ENCODE measurements at regions not wholly inside any gene's neighbourhood (a gene's known extent, or its start where the extent isn't known, plus 50 kb on each side); places are given as distances from the start of the nearest gene placed in this dataset.
"Not testable (repeated sequence)": the region's sequence is repeated elsewhere in the genome, so short reads cannot be mapped to it uniquely, and the experiment has no call there.

GRCh38 chr1:193929374-193930033 lies 743.1 kb upstream of the B3GALT2 start:
- DNase-seq = no peak

- no peak for DNase-seq
These were observed 741.1 kb upstream of the B3GALT2 start for GRCh38 chr1:193927550-193927949.

GRCh38 chr1:193926956-193927355 lies 740.5 kb upstream of the B3GALT2 start:
- no peak for DNase-seq

- no peak for DNase-seq
These were observed 733.4 kb upstream of the B3GALT2 start for GRCh38 chr1:193919827-193920226.

GRCh38 chr1:193916452-193916851 lies 730.0 kb upstream of the B3GALT2 start:
- no peak for DNase-seq

DNA sequence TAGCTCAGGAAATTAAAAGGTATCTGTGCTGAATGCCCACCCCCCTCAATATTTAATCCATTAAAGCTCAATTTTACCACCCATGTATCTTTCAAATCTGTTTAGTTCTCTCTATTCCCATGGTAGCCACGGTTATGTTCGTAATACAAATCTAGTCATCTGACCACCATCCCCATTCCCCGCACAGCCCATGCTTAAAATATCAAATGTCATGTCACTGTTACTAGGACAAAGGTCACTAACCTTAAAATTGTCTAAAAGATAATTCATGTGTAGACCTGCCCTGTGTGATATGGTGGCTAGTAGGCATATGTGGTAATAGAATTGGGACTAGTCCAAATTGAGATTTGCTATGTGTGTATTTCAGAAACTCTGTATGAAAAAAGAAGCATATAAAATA lies 728.5 kb upstream of the B3GALT2 start:
- DNase-seq = no peak

DNA sequence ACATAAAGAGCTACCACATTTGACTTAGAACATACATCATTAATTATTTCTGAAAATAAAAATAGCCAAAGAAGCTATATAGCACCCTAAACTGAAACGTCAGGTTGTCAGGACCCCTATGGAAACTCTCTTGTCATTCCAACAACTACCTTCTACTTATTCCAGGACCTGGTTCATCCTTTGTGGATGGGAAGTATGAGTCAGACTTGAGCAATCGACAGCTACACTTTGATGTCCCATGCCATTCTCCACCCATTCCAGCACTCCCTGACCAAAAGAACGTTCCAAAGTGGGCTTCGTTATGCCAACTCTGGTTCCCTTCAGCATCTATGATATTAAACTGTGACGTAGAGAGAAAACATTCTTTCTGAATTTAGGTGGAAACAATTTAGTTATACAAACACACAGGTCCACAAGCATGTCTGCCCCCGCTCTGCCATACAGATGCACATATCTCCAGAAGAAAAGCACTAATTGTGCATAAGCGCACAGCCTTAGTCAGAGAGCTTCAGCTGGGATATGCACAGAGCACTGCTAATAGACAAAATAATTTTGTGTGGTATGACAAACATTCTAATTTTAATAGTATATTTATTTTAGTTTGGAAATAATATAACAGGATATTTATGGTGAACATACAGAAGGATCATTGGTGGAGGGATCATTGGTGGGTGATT lies 723.1 kb upstream of the B3GALT2 start:
- DNase-seq = no peak

DNA sequence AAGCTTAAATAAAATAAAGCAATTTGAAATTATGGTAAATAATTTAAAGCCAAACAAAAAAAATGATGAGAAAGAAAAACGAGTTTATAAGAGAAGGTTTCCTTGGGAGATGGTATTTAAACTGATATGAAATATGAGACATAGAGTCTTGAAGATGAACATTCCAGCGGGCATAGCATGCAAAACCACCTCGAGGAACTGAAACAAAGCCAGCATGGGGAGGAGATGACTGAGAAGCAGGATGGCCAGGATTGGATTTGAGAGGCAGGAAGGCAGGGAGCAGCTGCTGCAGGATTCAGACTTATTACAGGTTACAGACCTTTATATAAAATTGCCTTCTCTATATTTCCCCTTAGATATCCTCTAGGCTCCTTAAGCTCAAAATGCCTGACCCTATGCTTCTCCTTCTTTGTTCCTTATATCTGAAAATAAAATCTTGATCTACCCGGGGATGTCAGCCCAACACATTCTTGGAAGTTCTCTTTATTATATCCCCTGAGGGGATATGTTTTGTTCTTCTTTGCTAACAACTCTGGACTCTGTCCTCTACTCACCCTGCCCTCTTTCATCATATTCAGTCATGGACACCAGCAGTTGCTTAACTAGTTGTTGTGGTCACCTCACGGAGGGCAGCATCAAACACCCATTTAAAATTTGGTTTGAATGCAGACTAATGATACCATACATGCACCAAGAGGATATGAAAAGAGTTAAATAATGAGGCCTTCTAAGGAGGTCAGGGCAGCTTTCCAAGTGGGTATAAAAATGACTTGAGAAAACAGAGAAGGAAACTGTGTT lies 719.1 kb upstream of the B3GALT2 start:
- DNase-seq = no peak

DNA sequence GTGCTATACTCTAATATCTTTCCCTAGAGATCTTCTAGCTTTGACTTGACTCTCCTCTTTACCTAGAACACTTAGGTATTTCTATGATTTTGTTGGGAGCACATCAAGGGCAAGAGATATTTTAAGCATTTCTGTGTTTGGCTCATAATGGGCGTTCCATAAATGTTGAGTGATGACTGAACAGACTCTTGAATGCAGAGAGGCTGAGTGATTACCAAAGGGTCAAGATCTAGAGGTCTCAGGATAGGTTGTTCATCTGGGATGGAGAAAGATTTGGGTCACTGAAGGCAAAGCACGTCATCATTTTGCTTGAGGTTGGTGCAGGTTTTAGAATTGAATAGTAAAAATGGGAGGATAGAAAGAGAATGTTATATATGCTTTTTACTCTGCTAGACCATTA lies 705.4 kb upstream of the B3GALT2 start:
- DNase-seq = no peak

GRCh38 chr1:193890935-193891334 lies 704.5 kb upstream of the B3GALT2 start:
- no peak for DNase-seq

DNA sequence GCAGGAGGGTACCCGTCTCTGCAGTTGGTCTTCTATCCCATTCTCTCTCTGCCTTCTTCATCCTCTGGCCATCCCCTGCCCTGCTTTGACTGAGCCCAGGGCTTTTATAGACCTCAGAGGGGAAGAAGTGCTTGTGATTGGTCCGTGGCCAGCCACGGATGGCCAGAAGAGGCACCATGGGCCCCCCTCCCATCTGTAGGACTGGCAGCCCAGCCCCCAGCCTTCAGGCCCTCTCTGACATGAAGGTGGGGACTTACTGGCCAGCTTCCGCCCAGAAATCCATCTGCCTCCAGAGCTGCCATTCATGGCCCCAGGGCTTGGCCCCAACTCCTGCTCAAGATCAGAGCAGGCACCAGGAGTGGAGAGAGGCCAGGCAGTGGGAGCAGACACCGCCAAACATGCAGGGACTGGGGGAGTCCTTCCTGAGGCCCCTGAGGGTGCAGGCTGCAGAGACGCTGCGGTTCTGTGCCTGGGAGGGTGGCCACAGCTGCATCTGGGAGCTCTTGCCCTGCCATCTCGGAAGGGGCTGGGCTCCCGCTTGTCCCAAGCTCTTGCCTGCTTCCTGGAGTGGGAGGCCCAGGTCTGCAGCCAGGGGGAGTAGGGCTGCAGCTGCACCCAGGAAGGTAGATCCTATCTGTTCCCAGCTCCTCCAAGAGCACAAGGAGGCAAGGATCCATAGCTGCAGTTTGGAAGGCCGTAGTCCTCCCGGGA lies 698.6 kb upstream of the B3GALT2 start:
- DNase-seq = no peak

- not testable (repeated sequence) for DNase-seq
These were observed 691.5 kb upstream of the B3GALT2 start for GRCh38 chr1:193877920-193878319.

GRCh38 chr1:193868425-193868824 lies 682.0 kb upstream of the B3GALT2 start:
- DNase-seq = no peak

DNA sequence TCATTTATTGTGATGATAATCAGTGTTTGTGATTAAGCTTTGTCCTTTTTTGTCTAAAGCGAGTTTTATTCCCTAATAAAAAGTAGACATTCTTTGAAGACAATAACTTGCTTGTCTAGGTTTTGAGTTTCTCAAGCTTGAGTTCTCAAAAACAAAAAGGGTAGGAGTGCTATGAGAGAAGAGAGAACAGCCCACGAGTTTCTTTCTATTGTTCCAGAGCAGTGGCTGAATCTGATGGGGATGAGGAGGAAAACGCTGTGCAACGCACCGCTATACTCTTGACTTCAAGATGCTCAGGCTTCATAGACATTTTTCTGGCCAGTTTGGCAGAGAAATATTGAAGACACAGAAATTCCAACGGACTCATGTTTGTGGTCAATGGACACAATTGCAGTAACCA lies 669.8 kb upstream of the B3GALT2 start:
- DNase-seq = no peak

- DNase-seq = no peak
These were observed 664.3 kb upstream of the B3GALT2 start for GRCh38 chr1:193850745-193851144.

DNA sequence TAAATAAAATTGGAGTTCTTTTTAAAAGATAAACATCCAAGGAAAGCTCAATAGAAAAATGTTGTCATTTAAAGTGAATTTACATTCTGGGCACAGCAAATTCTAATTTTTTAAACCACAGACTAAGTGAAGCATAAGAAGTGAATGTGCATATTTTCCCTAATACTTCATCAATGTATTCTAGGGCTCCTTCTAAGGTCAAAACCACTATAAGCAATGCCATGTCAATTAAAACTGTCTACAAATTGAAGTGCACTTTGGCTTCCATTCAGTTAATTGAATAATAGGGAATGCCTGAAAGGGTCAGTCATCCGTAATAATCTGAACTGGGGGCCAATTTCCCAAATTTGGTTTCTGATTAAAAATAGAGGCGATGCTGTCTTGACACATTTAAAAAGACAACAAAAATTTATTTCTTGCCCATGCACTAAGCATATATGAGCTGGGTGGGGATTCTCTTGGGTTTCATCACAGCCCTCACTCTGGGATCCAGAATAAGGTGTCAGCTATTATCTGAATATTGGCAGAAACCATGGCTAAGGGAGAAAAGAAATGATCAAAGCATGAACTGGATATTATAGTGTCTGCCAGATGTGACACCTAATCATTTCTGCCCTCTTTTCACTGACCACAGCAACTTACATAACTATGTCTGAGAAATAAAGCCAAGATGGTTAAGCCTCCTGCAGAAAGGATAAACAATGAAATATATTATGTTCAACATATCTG lies 660.6 kb upstream of the B3GALT2 start:
- no peak for DNase-seq

DNA sequence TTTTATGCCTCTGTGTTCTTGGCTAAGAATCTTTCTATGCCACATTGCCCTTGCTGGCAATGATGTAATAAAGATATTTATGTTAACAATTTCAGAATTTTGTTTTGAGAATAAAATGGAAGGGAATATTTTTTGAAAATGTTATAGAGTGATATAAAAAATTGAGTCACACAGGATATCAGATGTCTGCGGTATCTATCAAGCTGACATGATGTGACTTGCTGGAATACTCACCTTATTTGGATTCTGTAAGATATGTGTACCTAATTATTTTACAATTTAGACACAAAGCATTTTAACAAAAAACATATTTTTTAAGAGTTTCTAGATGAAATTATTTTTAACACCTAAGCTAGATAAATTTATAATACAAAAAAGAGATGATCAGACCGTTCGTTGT lies 660.0 kb upstream of the B3GALT2 start:
- no peak for DNase-seq

GRCh38 chr1:193841857-193842256 lies 655.4 kb upstream of the B3GALT2 start:
- no peak for DNase-seq

DNA sequence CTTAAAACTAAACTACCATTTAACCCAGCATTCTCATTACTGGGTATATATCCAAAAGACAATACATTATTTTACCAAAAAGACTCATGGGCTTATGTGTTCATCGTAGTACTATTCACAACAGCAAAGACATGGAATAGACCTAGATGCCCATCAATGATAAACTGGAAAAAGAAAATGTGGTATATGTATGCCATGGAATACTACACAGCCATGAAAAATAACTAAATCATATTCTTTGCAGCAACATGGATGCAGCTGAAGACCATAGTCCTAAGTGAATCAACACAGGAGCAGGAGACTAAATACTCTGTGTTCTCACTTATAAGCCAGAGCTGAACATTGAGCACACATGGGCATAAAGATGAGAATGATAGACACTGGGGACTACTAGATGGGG lies 645.1 kb upstream of the B3GALT2 start:
- no peak for DNase-seq

GRCh38 chr1:193827516-193827915 lies 641.1 kb upstream of the B3GALT2 start:
- DNase-seq = no peak

DNA sequence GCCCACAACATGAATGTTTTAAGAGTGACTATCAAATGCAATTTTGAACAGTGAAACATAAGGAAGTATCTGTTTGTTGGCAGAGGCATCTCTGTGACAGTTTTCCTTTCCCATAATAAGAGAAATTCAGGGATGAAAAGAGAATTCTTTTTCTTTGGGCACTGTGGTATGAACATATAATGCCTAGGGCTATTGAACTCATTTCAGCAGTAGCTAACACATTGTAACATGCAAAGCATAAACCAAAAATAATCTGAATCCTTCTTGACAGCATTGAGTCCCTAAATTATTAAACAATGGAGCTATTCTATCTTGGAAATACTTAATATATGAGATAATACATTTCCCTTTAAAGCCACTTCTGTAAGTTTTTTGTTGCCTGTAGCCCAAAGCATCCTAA lies 633.0 kb upstream of the B3GALT2 start:
- no peak for DNase-seq

DNA sequence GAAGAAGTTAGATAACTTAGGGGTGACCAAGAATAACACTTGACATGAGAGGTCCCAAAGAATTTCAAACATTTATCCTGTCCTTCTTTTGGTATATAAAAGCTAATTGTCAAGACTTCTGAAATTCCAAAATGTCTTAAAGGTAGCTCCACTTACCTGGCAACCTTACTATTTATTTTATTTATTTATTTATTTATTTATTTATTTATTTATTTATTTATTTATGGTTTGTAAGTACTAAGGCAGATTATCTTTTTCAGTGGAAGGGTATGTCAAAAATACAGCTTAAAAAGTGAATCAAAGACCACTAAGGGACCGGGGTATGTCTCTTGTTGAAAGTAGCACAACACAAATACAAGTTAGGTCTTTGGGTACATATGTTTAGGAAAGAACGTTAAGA lies 620.8 kb upstream of the B3GALT2 start:
- no peak for DNase-seq
